GM12873 (cell line): ENCODE measurements at regions not wholly inside any gene's neighbourhood (a gene's known extent, or its start where the extent isn't known, plus 50 kb on each side); places are given as distances from the start of the nearest gene placed in this dataset.

Experiments
- CTCF ChIP-seq: IDR thresholded peaks from 2 replicates; pipeline ENCODE4 v1.5.1; 2012; ENCODE audit warnings: low read depth, mild to moderate bottlenecking, moderate library complexity, low read length, control low read depth; ENCODE audit not compliant: insufficient read depth; ENCODE audit errors: missing control alignments

- no peak for TF ChIP-seq CTCF
Measured at GRCh38 chr7:18189500-18190126, 162.0 kb upstream of the PRPS1L1 start.

- TF ChIP-seq CTCF, result no peak
Measured at GRCh38 chr7:18191341-18191740, 163.7 kb upstream of the PRPS1L1 start.

DNA sequence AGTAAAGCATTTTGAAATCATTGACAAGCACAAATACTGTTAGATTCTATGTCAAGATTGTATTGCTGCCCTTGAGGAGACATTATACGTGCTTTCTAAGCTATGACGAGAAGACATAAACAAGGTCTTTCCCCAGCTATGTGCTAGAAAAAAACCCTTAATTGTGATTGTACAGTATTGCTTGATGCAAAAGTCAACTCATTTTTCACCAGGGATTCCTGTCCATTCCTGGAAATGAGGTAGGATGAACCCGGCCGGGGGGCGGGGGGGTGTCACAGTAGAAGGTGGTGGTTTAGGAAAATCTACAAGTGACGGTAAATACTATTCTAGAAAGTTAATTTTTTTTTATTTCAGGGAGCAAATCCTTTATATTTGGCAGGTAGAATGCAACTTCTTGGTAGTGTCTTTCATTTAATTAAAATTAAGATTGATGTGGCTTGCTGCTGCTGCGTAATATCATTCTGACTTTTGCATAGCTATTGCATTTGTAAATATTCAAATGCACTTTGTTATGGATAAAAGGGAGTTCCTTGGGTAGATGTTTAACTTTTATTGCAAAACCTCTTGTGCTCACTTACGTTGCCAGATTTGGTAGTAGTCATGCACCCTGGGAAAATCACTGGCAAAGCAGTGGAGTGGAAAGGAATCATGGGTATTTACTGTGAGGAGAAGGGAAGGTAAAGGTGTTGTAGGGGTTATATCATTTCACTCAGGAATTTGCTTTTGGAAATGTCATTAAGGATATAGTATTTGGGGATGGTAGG lies 164.4 kb upstream of the PRPS1L1 start:
- no peak for TF ChIP-seq CTCF

DNA sequence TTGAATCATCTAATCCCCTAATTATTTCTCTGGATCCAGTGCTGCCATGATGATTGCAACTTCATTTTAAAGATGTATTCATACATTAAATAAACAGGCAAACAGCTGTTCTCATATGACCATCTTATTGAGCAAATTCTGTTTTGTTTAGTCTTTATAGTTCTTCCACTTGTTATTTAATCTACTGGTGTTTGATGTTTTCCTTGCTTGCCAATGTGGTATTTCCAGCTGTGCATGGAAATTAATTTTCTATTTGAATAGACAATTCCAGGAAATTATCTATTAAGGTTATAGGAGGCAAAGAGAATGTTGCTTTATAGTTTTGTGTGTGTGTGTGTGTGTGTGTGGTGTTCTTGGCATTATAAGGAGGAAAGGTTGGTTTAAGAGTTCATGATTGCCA lies 167.0 kb upstream of the PRPS1L1 start:
- TF ChIP-seq CTCF, result no peak

- TF ChIP-seq CTCF, result no peak
Measured at GRCh38 chr7:18196638-18197037, 169.0 kb upstream of the PRPS1L1 start.

DNA sequence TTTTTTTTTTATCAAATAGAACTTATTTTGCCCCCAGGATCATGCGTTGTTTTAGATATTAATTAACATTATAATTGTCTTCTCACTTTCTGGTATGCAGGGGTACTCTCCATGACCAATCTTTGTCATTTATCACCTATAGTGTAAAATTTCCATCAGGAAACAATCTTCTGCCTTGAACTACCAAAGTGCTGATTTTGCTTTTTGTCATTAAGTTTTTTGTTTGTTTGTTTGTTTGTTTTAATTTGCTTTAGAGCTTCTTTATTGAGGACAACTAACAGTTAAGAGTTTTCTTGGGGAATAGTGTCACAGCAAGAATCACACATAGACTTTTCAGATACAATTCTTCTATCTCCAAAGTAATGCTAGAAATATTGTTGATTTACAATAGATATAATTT lies 171.2 kb upstream of the PRPS1L1 start:
- TF ChIP-seq CTCF, result no peak

GRCh38 chr7:18200266-18200665 lies 172.6 kb upstream of the PRPS1L1 start:
- TF ChIP-seq CTCF, result no peak
